GM10248 (cell line): ENCODE measurements at regions not wholly inside any gene's neighbourhood (a gene's known extent, or its start where the extent isn't known, plus 50 kb on each side); places are given as distances from the start of the nearest gene placed in this dataset.
"Not testable (repeated sequence)": the region's sequence is repeated elsewhere in the genome, so short reads cannot be mapped to it uniquely, and the experiment has no call there.

Experiments used
- CTCF ChIA-PET: fragments of 300-600 bp; sonication (Branson Sonifier 250); formaldehyde crosslinking; extraction: SDS; loops from one replicate; lab custom pipeline; 2021; ENCODE audit warnings: antibody characterized with exemption; lab: Yijun Ruan, JAX
- POLR2A ChIA-PET: fragments of 350-650 bp; sonication (Branson Sonifier 250); formaldehyde crosslinking; extraction: SDS; loops from one replicate; lab custom pipeline; 2020; ENCODE audit warnings: antibody characterized with exemption; lab: Yijun Ruan, JAX
- DNase-seq: peaks from one replicate; pipeline ENCODE4 v3.0.0; 2012; ENCODE audit errors: extremely low spot score
- TF ChIP-seq, protein P1 (sequence below): IDR thresholded peaks from 2 replicates; pipeline ENCODE4 v1.5.1; 2012; ENCODE audit warnings: mild to moderate bottlenecking, low read depth; ENCODE audit errors: extremely low read depth, missing control alignments, control extremely low read depth

- ChIA-PET POLR2A (no interaction called here), CTCF (no interaction called here)
Measured at GRCh38 chr3:82165266-82165665, 403.8 kb upstream of the GBE1 start.

GRCh38 chr3:82163907-82164520 is 402.6 kb upstream of the GBE1 start:
- no peak for DNase-seq
- POLR2A ChIA-PET: no interaction called here
- TF ChIP-seq, protein P1, sequence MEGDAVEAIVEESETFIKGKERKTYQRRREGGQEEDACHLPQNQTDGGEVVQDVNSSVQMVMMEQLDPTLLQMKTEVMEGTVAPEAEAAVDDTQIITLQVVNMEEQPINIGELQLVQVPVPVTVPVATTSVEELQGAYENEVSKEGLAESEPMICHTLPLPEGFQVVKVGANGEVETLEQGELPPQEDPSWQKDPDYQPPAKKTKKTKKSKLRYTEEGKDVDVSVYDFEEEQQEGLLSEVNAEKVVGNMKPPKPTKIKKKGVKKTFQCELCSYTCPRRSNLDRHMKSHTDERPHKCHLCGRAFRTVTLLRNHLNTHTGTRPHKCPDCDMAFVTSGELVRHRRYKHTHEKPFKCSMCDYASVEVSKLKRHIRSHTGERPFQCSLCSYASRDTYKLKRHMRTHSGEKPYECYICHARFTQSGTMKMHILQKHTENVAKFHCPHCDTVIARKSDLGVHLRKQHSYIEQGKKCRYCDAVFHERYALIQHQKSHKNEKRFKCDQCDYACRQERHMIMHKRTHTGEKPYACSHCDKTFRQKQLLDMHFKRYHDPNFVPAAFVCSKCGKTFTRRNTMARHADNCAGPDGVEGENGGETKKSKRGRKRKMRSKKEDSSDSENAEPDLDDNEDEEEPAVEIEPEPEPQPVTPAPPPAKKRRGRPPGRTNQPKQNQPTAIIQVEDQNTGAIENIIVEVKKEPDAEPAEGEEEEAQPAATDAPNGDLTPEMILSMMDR: no peak
- CTCF ChIA-PET: no interaction called here

More at GRCh38 chr3:82165266-82165665, 403.8 kb upstream of the GBE1 start:
- no peak for DNase-seq
- TF ChIP-seq, protein P1: no peak

DNA sequence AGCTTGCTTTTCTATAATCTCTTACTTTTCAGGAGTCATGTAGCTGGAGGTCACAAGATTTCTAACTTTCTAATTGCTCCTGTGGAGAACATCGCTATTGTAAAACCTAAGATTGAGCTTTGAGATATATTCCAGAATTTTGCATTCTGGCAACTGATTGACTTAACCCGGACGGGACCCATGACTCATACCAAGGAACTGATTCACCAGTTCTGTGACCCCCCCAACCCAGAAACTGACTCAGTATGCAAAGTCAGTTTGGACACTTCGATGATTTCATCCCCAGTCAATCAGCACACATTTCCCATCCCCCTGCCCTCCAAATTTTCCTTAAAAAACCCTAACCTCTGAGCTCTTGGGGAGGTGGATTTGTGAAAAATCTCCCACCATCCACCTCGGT is 396.5 kb upstream of the GBE1 start:
- TF ChIP-seq, protein P1: no peak
- ChIA-PET CTCF (interaction anchor here (0.7 to 1.5 kb wide), 2 partner anchors 16 to 557 kb away, joined by 3 read pairs; no protein-coding TSS in a partner anchor), POLR2A (no interaction called here)
- DNase-seq: no peak

DNA sequence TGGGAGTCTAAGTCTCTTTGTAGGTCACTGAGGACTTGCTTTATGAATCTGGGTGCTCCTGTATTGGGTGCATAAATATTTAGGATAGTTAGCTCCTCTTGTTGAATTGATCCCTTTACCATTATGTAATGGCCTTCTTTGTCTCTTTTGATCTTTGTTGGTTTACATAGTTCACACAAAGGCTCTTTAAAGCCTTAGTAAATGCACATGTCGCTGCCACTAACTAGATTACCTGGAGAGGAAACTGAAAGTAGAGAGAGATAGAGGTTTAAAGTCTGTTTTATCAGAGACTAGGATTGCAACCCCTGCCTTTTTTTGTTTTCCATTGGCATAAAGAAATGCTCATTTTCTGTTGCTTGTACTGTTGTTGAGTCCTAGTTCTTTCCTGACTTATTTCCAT is 392.4 kb upstream of the GBE1 start:
- CTCF ChIA-PET: interaction anchor here (1.4 kb wide), 1 partner anchor 9 kb away, joined by 3 read pairs; no protein-coding TSS in a partner anchor
- POLR2A ChIA-PET, DNase-seq: not testable (repeated sequence)

DNA sequence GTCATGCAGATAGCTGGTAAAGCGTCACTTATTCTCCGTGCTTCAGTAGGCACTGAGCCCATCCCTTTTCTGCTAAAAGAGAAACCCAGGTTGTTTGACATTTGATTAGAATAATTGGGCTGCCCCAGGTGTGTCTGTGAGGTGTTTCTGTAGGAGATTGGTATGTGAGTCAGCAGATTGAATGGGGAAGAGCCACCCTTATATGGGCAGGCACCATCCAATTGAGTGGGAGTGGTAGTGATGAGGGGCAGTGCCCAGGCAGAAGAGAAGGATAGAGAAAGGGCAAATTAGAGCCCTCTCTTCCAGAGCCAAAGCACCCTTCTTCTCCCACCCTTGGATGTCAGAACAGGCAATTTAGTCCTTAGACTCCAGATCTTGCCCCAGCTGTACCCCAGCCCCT is 384.3 kb upstream of the GBE1 start:
- CTCF ChIA-PET: interaction anchor here (3.2 kb wide), 1 partner anchor 13 kb away, joined by 8 read pairs; no protein-coding TSS in a partner anchor
- POLR2A ChIA-PET: no interaction called here
- TF ChIP-seq, protein P1: no peak
- no peak for DNase-seq

DNA sequence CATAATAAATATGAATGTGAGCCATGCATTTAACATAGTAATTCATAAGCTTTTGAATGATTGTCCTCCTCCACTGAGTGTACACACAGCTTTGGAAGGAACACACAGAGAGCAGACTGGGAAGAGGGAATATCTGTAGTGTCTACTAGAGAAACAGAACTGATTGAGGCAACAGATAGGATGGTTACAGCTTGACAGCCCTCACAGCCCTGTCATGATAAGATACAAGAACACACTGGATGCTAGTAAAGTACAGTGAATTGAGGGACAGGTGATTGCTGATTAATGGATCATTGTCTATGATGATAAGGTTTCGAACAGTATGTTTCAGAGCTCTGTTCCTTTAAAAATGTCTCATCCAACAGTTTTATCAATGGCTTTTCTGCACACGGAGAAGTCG is 383.4 kb upstream of the GBE1 start:
- CTCF ChIA-PET: interaction anchor here (1.4 to 3.2 kb wide), 2 partner anchors 9 to 13 kb away, joined by 3 to 8 read pairs; no protein-coding TSS in a partner anchor
- DNase-seq: no peak
- TF ChIP-seq, protein P1: no peak
- POLR2A ChIA-PET: no interaction called here

- CTCF ChIA-PET: interaction anchor here (1.0 to 3.2 kb wide), 5 partner anchors 10 to 247 kb away, joined by 3 to 9 read pairs (median 3); no protein-coding TSS in a partner anchor
- DNase-seq: no peak
- TF ChIP-seq, protein P1: no peak
- POLR2A ChIA-PET: no interaction called here
Measured at GRCh38 chr3:82143661-82144412, 382.4 kb upstream of the GBE1 start.
